ENCODE measurements at regions not wholly inside any gene's neighbourhood (a gene's known extent, or its start where the extent isn't known, plus 50 kb on each side); places are given as distances from the start of the nearest gene placed in this dataset.
"Not testable (repeated sequence)": the region's sequence is repeated elsewhere in the genome, so short reads cannot be mapped to it uniquely, and the experiment has no call there.

DNA sequence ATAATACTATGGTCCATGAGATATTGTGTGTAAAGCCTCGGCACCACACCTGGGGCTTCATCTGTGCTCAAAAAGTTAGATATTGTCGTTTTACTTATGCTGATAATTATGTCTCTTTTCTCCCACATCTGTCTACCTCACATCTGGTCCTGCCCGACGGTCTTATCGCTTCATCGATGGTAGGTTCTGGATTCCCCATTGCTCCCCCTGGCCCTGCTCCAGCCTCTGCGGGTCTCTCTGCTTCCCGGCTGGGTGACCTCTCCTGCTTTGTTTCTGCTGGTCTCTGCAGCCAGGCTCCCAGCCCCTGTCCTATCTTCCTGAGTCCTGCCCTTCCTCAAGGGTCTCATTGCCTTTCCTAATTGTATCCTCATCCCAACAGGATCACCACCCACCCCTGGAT is 294.2 kb downstream of the NDUFA10 start:
- Histone ChIP-seq H3K36me3 (no peaks in the 10 kb centered on the region), H3K4me1 (ENCODE audit: control insufficient read depth in 1 of 2, insufficient read depth in 1 of 2, low read depth in 1 of 2, low read length in 1 of 2) (no peaks in the 10 kb centered on the region), H3K9me3 (peaks cover 9% of the 10 kb centered on the region), H3K27ac (no peak overlapping the region), H3K27me3 (no peaks in the 10 kb centered on the region), H3K4me3 (ENCODE audit: low read depth in 1 of 2, low read length in 1 of 2) (no peak overlapping the region)
- TF ChIP-seq, protein P1, sequence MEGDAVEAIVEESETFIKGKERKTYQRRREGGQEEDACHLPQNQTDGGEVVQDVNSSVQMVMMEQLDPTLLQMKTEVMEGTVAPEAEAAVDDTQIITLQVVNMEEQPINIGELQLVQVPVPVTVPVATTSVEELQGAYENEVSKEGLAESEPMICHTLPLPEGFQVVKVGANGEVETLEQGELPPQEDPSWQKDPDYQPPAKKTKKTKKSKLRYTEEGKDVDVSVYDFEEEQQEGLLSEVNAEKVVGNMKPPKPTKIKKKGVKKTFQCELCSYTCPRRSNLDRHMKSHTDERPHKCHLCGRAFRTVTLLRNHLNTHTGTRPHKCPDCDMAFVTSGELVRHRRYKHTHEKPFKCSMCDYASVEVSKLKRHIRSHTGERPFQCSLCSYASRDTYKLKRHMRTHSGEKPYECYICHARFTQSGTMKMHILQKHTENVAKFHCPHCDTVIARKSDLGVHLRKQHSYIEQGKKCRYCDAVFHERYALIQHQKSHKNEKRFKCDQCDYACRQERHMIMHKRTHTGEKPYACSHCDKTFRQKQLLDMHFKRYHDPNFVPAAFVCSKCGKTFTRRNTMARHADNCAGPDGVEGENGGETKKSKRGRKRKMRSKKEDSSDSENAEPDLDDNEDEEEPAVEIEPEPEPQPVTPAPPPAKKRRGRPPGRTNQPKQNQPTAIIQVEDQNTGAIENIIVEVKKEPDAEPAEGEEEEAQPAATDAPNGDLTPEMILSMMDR (IDR thresholded peaks at IDR 0.05), result no peak

DNA sequence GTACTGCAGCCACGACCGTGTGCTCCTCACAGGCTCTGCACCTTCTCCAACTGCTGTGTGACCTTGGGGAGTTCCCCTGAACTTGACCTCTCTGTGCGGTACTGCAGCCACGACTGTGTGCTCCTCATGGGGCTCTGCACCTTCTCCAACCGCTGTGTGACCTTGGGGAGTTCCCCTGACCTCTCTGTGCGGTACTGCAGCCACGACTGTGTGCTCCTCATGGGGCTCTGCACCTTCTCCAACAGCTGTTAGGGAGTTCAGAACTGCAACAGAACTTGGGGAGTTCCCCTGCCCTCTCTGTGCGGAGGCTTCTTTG is 294.6 kb downstream of the NDUFA10 start:
- H3K4me1 ChIP-seq (ENCODE audit: control insufficient read depth in 1 of 2, insufficient read depth in 1 of 2, low read depth in 1 of 2, low read length in 1 of 2); H3K9me3 ChIP-seq; H3K27me3 ChIP-seq; H3K36me3 ChIP-seq; H3K27ac ChIP-seq; H3K4me3 ChIP-seq (ENCODE audit: low read depth in 1 of 2, low read length in 1 of 2): not testable (repeated sequence)

DNA sequence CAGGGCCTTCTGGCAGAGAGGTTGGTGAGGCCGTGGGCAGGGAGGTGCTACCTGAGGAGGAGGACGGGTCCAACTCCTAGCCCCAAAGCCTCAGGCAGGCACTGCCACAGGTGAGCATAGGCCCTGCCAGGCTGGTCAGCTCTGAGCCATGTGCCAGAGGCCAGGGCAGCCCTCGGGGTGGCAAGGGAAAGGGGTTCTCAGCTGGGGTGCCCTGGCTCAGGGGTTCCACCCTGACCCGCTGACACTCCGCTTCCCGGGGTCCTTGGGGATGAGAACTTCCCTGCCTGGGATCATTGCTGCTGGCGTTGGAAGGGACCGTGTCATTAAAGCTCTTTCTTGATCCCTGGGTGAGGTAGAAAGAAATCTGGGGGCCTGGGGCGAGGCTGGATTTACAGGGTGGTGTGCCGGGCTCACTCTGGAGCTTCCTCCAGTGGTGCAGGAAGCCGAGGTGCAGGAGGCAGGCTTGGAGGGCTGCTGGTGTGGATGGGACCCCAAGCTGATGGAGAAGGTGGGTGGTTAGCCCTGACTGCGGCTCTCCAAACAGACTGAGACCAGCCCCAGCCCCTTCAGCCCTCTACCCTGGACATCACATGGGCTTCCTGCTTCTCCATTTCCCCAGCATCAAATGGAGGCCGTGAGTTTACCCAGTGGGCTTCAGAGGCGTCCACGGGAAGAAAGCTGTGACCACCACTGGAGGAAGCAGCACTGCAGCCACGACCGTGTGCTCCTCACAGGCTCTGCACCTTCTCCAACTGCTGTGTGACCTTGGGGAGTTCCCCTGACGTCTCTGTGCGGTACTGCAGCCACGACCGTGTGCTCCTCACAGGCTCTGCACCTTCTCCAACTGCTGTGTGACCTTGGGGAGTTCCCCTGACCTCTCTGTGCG is 295.2 kb downstream of the NDUFA10 start:
- H3K36me3 ChIP-seq, result no peaks in the 10 kb centered on the region

DNA sequence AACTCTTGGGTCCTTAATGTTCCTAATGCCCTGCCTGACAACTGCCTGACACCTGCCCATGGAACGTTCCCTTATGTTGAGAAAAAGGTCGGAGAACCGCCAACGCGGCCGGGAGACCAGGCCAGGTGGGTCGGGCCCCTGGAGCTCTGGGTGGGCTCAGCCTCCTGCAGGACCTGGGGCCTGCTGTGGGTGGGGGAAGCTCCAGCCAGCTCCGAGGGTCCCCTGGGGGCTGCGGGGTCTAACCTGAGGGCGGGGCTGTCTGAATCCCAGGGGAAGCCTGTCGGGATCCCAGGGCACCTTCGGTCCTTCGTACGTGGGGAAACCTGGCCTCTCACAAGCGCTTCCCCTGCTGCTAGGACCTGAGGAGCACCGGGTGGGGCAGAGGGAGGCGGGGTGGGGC is 296.0 kb downstream of the NDUFA10 start:
- no peaks in the 10 kb centered on the region for H3K4me1 ChIP-seq (ENCODE audit: control insufficient read depth in 1 of 2, insufficient read depth in 1 of 2, low read depth in 1 of 2, low read length in 1 of 2)
- H3K36me3 ChIP-seq, result no peaks in the 10 kb centered on the region
- no peaks in the 10 kb centered on the region for H3K27me3 ChIP-seq
- no peak overlapping the region for H3K27ac ChIP-seq
- H3K9me3 ChIP-seq, result peaks cover 5% of the 10 kb centered on the region
- TF ChIP-seq, protein P1 (IDR thresholded peaks at IDR 0.05), result no peak
- H3K4me3 ChIP-seq (ENCODE audit: low read depth in 1 of 2, low read length in 1 of 2), result no peak overlapping the region

More for the DNA sequence above, 295.2 kb downstream of the NDUFA10 start:
- Histone ChIP-seq H3K4me1 (ENCODE audit: control insufficient read depth in 1 of 2, insufficient read depth in 1 of 2, low read depth in 1 of 2, low read length in 1 of 2) (no peaks in the 10 kb centered on the region), H3K27ac (no peak overlapping the region), H3K4me3 (ENCODE audit: low read depth in 1 of 2, low read length in 1 of 2) (no peak overlapping the region), H3K27me3 (no peaks in the 10 kb centered on the region), H3K9me3 (peaks cover 9% of the 10 kb centered on the region)
- TF ChIP-seq, protein P1 (IDR thresholded peaks at IDR 0.05), result no peak

DNA sequence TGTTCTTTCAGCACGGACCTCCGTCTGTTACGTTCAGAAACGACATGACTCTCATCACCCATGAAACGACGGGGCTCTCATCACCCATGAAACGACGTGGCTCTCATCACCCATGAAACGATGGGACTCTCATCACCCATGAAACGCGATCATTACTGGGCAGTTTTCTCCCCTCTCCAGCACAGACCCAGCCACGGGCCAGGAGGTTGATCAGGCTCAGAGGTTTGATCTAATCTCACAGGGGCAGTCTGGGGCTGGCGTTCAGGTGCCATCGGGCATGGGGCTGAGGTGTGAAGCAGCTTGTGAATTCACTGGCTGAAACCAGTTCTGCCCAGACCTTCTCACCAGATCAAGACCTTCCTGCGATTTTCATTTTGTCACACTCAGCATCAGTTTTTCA is 296.4 kb downstream of the NDUFA10 start:
- TF ChIP-seq, protein P1 (IDR thresholded peaks at IDR 0.05), result no peak
- Histone ChIP-seq H3K27me3 (no peaks in the 10 kb centered on the region), H3K4me3 (ENCODE audit: low read depth in 1 of 2, low read length in 1 of 2) (no peak overlapping the region), H3K27ac (no peak overlapping the region), H3K36me3 (no peaks in the 10 kb centered on the region), H3K4me1 (ENCODE audit: control insufficient read depth in 1 of 2, insufficient read depth in 1 of 2, low read depth in 1 of 2, low read length in 1 of 2) (no peaks in the 10 kb centered on the region), H3K9me3 (peaks cover 1% of the 10 kb centered on the region)

DNA sequence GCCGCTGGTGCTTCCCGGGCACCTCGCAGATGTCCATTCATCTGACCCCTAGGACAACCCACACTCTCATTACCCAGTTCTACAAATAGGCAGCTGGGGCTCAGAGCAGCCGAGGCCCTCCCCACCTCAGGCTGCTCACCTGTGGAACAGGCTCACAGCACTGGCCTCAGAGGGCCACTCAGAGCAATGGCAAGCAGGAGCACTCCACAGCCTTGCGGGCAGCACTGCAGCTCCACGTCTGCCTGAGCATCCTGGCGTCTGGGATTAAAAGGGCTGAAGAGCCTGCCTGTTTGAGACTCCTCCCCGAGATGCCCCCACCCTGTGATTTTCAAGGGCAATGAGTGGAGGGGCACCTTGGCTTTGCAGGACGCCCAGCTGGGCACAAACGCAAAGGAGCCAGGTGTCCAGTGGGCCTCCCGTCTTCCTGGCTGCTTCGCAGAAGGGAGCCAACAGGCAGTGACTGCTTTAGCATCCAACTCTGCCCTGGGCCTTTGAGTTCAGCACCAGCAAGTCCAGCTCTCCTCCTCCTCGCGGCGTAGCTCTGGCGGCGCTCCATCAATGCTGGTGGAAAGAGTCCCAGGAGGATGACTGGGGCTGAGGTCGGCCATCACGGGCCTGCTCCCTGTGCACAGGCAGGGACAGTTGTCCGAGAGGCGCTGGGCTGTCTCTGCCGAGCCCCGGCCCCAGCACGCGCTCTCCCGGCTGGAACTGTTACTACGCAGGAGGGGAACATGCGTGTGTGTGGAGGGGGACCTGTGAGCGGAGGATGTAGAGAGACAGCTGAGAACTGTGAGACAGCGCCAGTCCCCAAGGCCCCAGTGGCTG is 297.2 kb downstream of the NDUFA10 start:
- Histone ChIP-seq H3K9me3 (no peaks in the 10 kb centered on the region), H3K27me3 (no peaks in the 10 kb centered on the region), H3K36me3 (no peaks in the 10 kb centered on the region), H3K4me1 (ENCODE audit: control insufficient read depth in 1 of 2, insufficient read depth in 1 of 2, low read depth in 1 of 2, low read length in 1 of 2) (no peaks in the 10 kb centered on the region), H3K4me3 (ENCODE audit: low read depth in 1 of 2, low read length in 1 of 2) (no peak overlapping the region), H3K27ac (no peak overlapping the region)
- TF ChIP-seq, protein P1 (IDR thresholded peaks at IDR 0.05), result no peak
